KOPT-K1 (cell line): ENCODE measurements at regions not wholly inside any gene's neighbourhood (a gene's known extent, or its start where the extent isn't known, plus 50 kb on each side); places are given as distances from the start of the nearest gene placed in this dataset.
"Not testable (repeated sequence)": the region's sequence is repeated elsewhere in the genome, so short reads cannot be mapped to it uniquely, and the experiment has no call there.

Source experiments
- H3K27ac ChIP-seq: fragments of 200-600 bp; sonication (generic); 2 replicates; pipeline ENCODE4 v1.5.1; 2016; ENCODE audit warnings: antibody characterized with exemption, mild to moderate bottlenecking, low read depth, low read length; ENCODE audit not compliant: poor library complexity, severe bottlenecking
- H3K36me3 ChIP-seq: fragments of 200-600 bp; sonication (generic); 2 replicates; pipeline ENCODE4 v1.5.1; 2017; ENCODE audit warnings: antibody characterized with exemption, mild to moderate bottlenecking, low read length, moderate library complexity; ENCODE audit not compliant: insufficient read depth
- H3K9me3 ChIP-seq: fragments of 200-600 bp; sonication (generic); 2 replicates; pipeline ENCODE4 v1.5.1; 2017; ENCODE audit warnings: antibody characterized with exemption, low read length, mild to moderate bottlenecking; ENCODE audit not compliant: insufficient read depth, poor library complexity, severe bottlenecking

- Histone ChIP-seq H3K36me3 (no peaks in the 10 kb centered on the region), H3K27ac (no peak overlapping the region), H3K9me3 (no peaks in the 10 kb centered on the region)
Measured at GRCh38 chr12:111246477-111247011, 122.4 kb downstream of the PHETA1 start.

GRCh38 chr12:111245701-111246476 is 123.0 kb downstream of the PHETA1 start:
- no peaks in the 10 kb centered on the region for H3K9me3 ChIP-seq
- H3K27ac ChIP-seq: no peak overlapping the region
- H3K36me3 ChIP-seq: no peaks in the 10 kb centered on the region

DNA sequence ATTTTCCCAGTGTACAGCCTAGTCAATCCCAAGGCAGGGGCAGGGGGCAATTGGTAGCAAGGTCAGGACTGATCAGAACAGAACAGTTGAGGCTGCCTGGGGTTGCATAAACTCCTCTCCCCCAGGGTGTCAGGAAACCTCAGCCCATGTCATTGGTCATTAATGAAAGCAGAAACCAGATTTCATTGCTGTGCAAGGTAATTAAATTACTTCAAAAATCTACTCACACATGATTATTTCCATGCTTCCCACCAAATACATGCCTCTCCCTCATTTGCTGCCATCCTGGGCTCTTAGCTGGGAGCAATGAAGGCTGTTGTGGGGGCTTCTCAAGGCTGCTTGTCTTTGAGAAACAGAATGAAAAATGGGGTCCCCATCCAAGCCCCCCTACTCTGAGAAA is 124.2 kb downstream of the PHETA1 start:
- no peaks in the 10 kb centered on the region for H3K36me3 ChIP-seq
- H3K27ac ChIP-seq: no peak overlapping the region
- no peaks in the 10 kb centered on the region for H3K9me3 ChIP-seq

DNA sequence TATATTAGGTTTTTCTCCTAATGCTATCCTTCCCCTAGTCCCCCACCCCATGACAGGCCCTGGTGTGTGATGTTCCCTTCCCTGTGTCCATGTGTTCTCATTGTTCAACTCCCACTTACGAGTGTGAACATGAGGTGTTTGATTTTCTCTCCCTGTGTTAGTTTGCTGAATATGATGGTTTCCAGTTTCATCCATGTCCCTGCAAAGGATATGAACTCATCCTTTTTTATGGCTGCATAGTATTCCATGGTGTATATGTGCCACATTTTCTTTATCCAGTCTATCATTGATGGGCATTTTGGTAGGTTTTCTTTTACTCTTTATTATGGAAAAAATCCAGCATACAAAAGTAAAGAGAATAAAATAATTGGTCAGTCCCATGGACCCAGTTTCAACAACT is 126.1 kb downstream of the PHETA1 start:
- H3K36me3 ChIP-seq, H3K9me3 ChIP-seq, H3K27ac ChIP-seq: not testable (repeated sequence)

GRCh38 chr12:111242184-111242583 is 126.7 kb downstream of the PHETA1 start:
- H3K27ac ChIP-seq: no peak overlapping the region
- no peaks in the 10 kb centered on the region for H3K9me3 ChIP-seq
- H3K36me3 ChIP-seq: no peaks in the 10 kb centered on the region

DNA sequence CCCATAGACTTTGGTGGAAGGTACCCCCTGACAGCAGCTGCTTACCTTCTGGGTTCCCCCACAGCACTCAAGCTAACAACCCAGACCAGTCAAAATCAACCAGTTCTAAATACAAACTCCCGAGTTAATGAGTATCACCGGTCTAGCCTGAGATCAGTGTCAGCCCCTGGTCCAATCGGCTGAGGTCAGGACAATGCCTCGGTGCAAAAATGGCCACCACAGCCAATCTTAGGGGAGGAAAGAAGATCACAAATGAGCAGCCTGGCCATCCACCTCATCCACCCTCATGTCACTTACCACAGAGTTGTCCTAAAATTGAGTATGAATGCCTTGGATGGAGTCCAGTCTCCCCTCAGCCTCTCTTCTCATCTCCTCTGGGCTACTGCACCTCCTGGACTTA is 128.5 kb downstream of the PHETA1 start:
- no peak overlapping the region for H3K27ac ChIP-seq
- no peaks in the 10 kb centered on the region for H3K36me3 ChIP-seq
- no peaks in the 10 kb centered on the region for H3K9me3 ChIP-seq

DNA sequence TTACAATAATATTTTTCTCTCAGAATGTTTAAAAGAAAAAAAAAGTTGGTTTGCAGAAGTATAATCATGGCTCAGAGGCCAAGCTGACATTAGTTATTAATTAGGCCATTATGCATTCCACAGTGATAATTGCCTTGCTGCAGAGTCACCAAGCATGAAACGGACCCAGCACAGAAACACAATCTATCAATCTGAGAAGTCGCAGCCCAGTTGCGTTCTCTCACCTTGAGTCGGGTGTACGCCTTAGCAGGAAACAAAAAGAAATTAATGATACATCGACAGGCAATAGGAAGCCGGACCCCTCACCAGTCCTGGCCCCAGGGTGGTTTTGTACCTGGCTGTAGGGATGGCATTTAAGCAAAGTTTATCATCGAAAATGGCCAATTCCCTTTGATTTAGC is 129.7 kb downstream of the PHETA1 start:
- Histone ChIP-seq H3K27ac (no peak overlapping the region), H3K36me3 (no peaks in the 10 kb centered on the region), H3K9me3 (no peaks in the 10 kb centered on the region)

DNA sequence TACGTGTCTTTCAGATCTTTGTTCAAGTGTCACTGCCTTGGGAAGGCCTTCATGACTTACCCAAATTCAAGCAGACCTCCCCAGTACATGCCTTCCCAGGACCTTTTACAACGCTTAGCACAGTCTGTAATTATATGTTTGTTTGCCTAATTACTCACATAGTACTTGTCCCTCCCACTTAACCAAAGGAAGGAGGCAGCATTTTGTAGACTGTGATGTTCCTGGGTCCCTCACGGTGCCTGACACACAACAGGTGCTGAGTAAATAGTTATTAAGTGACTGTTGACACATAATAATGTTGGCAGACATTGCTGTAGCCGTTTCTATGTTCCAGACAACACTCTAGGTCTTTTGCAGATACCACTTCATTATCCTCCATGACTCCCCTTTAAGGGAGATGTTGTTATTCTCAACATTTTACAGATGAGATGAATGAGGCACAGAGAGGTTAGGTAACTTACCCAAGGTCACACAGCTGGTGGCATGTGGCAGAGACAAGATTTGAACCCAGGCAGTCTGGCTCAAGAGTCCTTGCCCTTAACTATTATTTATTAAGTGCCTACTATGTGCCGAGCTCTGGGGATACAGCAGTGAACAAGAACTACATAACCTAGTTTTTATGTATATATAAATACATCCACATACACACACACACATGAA is 130.7 kb downstream of the PHETA1 start:
- H3K27ac ChIP-seq: no peak overlapping the region
- no peaks in the 10 kb centered on the region for H3K9me3 ChIP-seq
- no peaks in the 10 kb centered on the region for H3K36me3 ChIP-seq

DNA sequence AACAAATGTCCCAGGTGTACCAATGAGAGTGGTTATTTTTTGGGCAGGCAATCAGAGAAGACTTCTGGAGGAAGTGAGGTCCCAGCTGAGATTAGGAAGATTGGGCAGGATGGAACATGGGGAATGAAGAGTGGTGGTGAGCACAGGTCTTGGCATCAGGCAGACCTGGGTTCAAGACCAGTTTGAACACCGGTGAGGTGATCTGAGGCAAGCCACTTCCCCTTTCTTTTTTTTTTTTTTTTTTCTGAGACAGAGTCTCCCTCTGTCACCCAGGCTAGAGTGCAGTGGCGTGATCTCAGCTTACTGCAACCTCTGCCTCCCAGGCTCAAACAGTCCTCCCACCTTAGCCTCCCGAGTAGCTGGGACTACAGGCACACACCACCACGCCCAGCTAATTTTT is 134.4 kb downstream of the PHETA1 start:
- H3K27ac ChIP-seq, H3K9me3 ChIP-seq, H3K36me3 ChIP-seq: not testable (repeated sequence)

GRCh38 chr12:111233786-111234185 is 135.1 kb downstream of the PHETA1 start:
- Histone ChIP-seq H3K27ac (no peak overlapping the region), H3K9me3 (no peaks in the 10 kb centered on the region), H3K36me3 (no peaks in the 10 kb centered on the region)

- no peaks in the 10 kb centered on the region for H3K36me3 ChIP-seq
- H3K27ac ChIP-seq: no peak overlapping the region
- no peaks in the 10 kb centered on the region for H3K9me3 ChIP-seq
Measured at GRCh38 chr12:111230649-111231048, 138.2 kb downstream of the PHETA1 start.

DNA sequence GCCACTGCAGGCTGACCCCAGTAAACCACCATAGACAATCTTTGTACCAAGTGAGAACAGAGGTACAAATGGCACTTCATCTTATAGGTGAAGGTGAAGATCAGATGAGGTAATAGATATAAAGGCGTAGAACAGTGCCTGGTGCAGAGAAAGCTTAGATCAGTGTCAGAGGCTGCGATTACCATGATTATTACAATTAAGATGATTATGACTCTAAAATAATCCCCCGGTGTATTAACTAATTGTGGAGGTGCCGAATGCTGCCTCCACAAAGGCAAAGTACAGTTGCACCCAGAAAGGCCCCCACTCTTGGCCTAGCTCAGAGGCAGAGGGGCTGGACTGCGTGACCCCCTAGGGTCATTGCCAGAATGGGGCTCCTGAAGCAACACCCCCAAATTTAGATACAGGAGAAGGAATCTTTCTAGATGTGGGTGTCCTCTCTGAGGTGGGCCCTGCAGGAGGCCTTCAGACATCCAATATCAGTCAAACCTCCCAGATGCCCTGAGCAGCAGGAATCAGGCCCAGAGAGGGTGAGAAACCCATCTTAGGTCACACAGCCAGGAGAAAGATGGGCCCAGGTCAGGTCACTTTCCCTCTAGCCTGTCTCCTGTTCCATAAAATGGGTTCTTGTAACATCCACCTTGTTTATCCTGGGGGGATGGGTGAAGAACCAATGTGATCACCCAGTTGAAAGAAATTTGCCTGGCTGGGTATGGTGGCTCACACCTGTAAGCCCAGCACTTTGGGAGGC is 139.8 kb downstream of the PHETA1 start:
- no peaks in the 10 kb centered on the region for H3K36me3 ChIP-seq

DNA sequence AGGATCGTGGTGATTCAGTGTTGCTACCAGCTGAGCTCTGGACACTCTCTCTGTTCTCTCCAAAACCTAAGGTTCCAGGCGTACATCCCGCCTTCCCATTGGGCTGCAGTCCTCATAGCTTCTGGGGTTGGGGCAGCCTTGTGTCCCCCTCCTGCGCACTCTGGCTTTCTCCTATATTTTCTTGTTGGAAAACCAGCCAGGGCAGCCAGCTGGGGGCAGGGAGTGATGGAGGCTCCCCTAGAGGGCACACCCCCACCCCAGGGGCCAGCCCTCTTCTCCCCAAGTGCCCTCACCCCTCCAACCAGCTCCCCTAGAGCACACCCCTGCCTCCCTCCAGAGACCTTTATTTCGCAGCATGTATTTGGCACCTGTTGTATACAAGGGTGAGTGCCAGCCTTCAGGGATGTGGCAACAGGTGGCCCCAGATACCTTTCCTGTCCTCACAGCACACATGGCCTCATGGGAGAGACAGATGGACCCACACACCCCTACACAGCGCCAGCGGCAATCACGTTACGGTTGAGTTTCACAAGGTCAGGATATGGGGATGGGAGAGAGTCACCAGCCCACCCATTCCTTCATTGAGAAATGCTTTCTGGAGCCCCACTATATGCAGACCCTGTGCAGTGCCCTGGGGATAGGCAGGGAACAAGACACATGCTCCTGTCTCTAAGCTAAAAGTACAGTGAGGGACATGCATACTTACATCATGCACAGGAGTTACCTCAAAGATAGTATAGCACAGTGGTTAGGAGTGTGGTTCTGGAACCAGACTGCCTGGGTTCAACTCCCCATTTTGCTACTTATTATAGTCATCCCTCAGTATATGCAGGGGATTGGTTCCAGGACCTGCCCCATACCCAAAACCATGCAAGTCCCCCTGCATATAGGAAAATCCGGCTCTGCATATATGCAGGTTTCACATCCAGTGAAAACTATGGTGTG is 141.1 kb downstream of the PHETA1 start:
- no peaks in the 10 kb centered on the region for H3K9me3 ChIP-seq
- H3K36me3 ChIP-seq: no peaks in the 10 kb centered on the region
- no peak overlapping the region for H3K27ac ChIP-seq

More for the DNA sequence above, 139.8 kb downstream of the PHETA1 start:
- H3K27ac ChIP-seq: no peak overlapping the region
- H3K9me3 ChIP-seq: no peaks in the 10 kb centered on the region

DNA sequence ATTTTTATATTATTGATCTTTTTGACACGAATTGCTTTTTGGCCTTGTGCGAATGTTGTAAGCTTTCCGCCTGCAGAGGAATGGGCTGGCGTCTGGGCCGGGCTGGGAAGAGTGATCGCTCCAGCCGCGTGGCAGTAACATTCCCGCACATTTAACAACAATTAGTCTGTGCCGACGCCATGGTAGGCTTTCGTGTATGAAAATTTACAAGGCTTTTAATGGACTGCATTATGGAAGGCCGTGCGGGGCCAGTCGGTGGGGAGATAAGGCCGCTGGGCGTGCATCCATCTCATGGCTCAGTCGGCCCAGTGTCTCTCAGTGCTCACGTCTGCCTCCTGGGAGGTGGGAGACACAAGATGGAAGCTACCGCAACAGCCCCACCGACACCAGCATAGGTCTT is 142.2 kb downstream of the PHETA1 start:
- H3K9me3 ChIP-seq: no peaks in the 10 kb centered on the region
- H3K36me3 ChIP-seq: no peaks in the 10 kb centered on the region
- H3K27ac ChIP-seq: no peak overlapping the region
